ENCODE measurements at regions not wholly inside any gene's neighbourhood (a gene's known extent, or its start where the extent isn't known, plus 50 kb on each side); places are given as distances from the start of the nearest gene placed in this dataset.

- in situ Hi-C loops (cut with HindIII; ENCODE audit: low pct_ligation_motif_present, low pct_unique_long_range_greater_than_20kb, low sequenced_read_pairs) = no loop called here
- no peak for DNase-seq
These were observed 236.0 kb upstream of the SYT1 start for GRCh38 chr12:78628491-78629100.

DNA sequence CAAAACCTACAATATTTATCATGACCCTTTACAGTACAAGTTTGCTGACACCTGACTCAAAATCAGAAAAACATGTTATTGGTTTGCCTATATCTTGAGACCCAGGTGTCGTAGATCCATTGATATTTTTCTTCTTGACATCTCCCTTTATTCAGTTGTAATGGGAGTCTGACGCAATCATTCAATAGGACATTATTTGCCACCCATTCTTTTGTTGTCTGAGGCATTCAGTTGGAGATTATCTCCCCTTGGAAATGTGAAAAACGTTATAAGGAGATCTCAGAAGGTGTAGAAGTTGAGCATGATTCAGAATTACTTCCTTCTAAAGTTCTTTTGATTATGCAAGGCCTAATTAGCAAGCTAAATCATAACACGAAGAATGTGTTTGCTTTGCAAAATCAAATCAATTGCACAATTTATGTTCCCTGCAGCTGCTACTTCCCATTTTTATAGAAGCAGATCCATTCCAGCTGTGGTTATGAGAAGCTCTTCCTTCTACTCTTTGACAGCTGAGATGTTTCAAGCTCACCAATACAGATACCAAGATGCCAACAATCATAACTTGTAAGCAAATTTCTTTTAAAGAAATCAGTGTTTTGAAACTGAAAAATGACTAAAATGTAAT, 228.2 kb upstream of the SYT1 start:
- in situ Hi-C loops (cut with HindIII; ENCODE audit: low pct_ligation_motif_present, low pct_unique_long_range_greater_than_20kb, low sequenced_read_pairs) = no loop called here
- DNase-seq = no peak

DNA sequence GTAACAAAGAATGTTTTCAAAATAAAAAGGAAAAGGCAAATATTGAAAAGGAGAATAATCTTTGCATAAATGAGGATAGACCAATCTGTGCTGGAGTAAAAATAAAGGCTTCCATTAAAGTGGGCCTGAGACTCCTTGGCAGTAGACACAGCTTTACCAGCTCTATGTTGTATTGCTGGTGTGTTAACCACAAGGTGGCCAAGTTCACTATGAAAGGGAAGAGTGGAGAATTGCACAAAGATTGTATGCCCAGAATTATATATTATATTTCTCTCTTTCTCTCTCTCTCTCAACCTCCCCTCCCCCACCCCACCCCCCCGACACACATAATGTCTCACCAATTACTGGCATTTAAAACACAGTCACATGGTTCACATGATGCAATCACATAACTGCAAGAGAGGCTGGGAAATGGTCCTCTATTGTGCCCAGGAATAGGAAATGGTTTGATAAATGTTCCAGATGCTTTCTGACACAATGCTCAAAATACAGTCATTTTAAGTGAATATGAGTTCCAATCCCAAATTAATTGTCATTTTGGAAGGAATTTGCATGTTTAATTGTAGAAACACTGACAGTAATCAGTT, 222.6 kb upstream of the SYT1 start:
- in situ Hi-C loops (cut with HindIII; ENCODE audit: low pct_ligation_motif_present, low pct_unique_long_range_greater_than_20kb, low sequenced_read_pairs) = no loop called here
- DNase-seq = peak; percentile 41

- no peak for DNase-seq
- in situ Hi-C loops (cut with HindIII; ENCODE audit: low pct_ligation_motif_present, low pct_unique_long_range_greater_than_20kb, low sequenced_read_pairs) = no loop called here
These were observed 218.6 kb upstream of the SYT1 start for GRCh38 chr12:78645956-78646355.

GRCh38 chr12:78651755-78652154, 212.8 kb upstream of the SYT1 start:
- DNase-seq = no peak
- in situ Hi-C loops (cut with HindIII; ENCODE audit: low pct_ligation_motif_present, low pct_unique_long_range_greater_than_20kb, low sequenced_read_pairs) = no loop called here

DNA sequence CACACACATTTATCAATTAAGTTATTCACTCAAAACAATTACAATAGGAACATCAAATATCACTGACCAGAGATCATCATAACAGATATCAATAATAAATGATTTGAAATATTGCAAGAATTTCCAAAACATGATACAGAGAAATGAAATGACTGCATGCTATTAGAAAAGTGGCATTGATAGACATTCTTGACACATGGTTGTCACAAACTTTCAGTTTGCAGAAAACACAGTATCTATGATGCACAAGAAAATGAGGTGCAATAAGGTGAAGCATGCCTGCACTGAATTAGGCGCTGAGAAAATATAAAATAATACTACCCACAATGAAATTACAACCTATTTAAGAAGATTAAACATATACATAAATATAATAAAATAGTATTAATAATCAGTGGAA, 198.0 kb upstream of the SYT1 start:
- no peak for DNase-seq
- in situ Hi-C loops (cut with HindIII; ENCODE audit: low pct_ligation_motif_present, low pct_unique_long_range_greater_than_20kb, low sequenced_read_pairs) = no loop called here

GRCh38 chr12:78671295-78671694, 193.3 kb upstream of the SYT1 start:
- in situ Hi-C loops (cut with HindIII; ENCODE audit: low pct_ligation_motif_present, low pct_unique_long_range_greater_than_20kb, low sequenced_read_pairs) = no loop called here
- peak; percentile 92 for DNase-seq

DNA sequence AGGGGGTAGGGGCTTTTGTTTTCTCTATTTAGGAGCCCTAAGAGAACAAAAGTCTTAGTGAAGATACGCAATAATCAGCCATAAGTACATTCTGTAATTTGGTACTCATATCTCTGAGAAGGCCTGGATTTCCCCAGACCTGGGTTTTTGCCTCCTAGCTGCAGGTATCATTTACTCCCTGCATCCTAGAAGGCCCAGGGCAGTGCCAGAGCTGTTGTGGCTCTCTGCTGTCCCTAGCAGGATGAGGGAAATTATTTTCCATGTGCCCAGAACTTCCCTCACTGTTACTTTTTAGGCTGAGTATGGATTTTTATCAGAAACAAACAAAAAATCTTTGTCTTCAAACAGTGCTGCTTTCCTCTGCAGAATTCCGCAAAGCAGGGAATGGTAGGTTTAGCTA, 192.5 kb upstream of the SYT1 start:
- peak; percentile 46 for DNase-seq
- in situ Hi-C loops (cut with HindIII; ENCODE audit: low pct_ligation_motif_present, low pct_unique_long_range_greater_than_20kb, low sequenced_read_pairs) = no loop called here

- in situ Hi-C loops (cut with HindIII; ENCODE audit: low pct_ligation_motif_present, low pct_unique_long_range_greater_than_20kb, low sequenced_read_pairs) = no loop called here
- DNase-seq = peak; percentile 33
These were observed 190.1 kb upstream of the SYT1 start for GRCh38 chr12:78674311-78675090.

DNA sequence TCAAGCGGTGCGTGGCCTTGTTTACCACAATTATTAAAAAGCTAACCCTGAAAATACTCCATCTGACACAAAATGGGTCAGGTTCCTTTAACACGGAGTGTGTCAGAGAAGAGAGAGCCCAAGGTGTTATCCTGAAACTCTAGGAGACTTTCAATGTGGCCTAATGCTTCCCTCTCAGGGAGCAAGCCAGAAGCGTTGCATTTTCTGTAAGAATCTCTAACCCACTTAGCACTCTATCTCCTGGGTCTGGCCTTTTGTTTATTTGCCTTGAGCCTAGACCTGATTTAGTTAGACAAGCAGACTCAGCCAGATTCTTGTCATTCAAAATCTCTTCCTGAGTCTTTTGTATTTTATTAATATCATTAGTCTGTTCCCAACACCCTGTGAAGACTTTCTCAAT, 184.0 kb upstream of the SYT1 start:
- in situ Hi-C loops (cut with HindIII; ENCODE audit: low pct_ligation_motif_present, low pct_unique_long_range_greater_than_20kb, low sequenced_read_pairs) = no loop called here
- DNase-seq = no peak

DNA sequence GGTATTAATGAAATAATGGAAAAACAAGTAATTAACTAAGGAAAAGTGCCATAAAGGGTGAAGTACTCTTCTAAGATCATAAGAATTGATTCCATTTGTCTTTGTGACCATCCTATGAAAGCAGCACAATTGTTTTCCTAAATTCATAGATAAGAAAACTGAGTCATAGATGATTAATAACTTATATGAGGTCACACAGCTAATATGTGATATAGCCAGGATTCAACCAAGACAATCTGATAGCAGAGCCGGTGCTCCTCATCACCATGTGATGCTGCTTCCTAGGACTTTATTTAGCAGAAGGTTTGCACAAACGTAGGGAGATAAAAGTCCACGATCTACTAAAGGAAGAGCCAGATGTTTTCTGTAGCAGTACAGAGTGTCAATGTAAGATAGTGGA, 181.5 kb upstream of the SYT1 start:
- in situ Hi-C loops (cut with HindIII; ENCODE audit: low pct_ligation_motif_present, low pct_unique_long_range_greater_than_20kb, low sequenced_read_pairs) = no loop called here
- no peak for DNase-seq

DNA sequence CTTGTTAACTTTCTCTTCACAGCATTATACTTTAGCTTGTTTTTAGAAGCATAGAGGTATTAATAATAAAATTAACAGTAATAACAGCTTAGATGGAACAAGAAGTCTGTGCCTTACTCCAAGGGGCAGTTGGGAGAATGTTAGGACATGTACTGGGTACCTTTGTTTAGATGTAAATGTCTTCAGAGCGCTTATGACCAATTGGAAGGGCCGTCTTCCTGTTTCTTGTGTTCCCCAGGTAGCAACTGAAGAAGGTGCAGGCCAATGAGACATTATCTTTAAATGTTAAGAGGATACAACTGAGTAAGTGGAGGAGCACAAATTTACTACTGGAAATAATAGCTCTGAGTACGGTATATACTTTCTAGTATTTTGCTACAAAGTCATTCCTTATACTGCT, 180.9 kb upstream of the SYT1 start:
- in situ Hi-C loops (cut with HindIII; ENCODE audit: low pct_ligation_motif_present, low pct_unique_long_range_greater_than_20kb, low sequenced_read_pairs) = no loop called here
- DNase-seq = no peak

DNA sequence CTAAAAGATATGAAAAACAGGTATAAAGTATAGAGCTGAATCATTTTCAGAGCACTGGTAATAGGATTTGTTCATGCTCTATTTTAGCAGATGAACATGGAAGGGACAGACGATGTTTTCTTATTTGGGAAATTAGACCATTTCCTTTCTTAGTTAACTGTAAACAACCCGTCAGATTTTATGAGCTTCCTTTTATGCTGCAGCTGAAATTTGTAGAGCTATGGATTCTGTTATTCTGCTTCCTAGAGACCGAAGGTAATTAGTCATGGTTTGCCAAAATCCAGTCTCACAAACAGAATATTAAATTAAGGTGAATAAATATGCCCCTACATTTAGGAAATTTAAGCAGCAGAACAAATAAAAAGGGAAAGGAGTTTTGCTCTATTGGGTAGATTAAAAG, 180.2 kb upstream of the SYT1 start:
- in situ Hi-C loops (cut with HindIII; ENCODE audit: low pct_ligation_motif_present, low pct_unique_long_range_greater_than_20kb, low sequenced_read_pairs) = no loop called here
- DNase-seq = no peak

DNA sequence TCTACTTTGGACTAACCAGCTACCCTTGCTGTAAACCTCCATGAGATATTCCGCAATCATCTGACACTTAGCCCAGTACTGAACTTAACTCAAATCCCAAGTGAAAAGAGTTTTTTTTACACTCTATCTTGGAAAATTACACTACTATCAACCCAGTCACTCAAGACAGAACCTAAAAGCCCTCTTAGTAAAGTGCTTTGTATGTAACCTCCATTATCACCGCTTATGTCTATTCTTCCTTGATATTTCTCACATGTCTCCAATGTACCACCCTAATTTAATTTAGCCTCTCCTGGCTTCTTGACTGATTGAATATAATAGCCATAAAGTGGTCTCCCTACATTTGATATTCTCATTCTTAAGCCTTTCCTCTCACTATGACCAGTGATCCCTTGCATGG, 168.8 kb upstream of the SYT1 start:
- in situ Hi-C loops (cut with HindIII; ENCODE audit: low pct_ligation_motif_present, low pct_unique_long_range_greater_than_20kb, low sequenced_read_pairs) = no loop called here
- DNase-seq = no peak

- in situ Hi-C loops (cut with HindIII; ENCODE audit: low pct_ligation_motif_present, low pct_unique_long_range_greater_than_20kb, low sequenced_read_pairs) = no loop called here
- DNase-seq = no peak
These were observed 168.3 kb upstream of the SYT1 start for GRCh38 chr12:78696267-78696666.

- DNase-seq = peak; percentile 28
- in situ Hi-C loops (cut with HindIII; ENCODE audit: low pct_ligation_motif_present, low pct_unique_long_range_greater_than_20kb, low sequenced_read_pairs) = no loop called here
These were observed 166.7 kb upstream of the SYT1 start for GRCh38 chr12:78697817-78698415.

DNA sequence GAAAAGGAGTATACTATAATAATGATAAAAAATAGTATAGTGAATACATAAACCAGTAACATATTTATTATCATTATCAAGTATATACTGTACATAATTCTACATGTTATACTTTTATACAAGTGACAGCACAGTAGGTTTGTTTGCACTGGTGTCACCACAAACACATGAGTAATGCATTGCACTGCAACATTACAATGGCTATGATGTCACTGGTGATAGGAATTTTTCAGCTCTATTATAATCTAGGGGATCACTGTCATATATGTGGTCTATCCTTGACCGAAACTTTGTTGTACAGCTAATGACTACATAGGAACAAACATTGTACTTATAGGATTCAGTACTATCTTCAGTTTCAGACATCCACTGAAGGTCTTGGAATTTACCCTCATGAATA, 165.8 kb upstream of the SYT1 start:
- in situ Hi-C loops (cut with HindIII; ENCODE audit: low pct_ligation_motif_present, low pct_unique_long_range_greater_than_20kb, low sequenced_read_pairs) = no loop called here
- peak; percentile 30 for DNase-seq

DNA sequence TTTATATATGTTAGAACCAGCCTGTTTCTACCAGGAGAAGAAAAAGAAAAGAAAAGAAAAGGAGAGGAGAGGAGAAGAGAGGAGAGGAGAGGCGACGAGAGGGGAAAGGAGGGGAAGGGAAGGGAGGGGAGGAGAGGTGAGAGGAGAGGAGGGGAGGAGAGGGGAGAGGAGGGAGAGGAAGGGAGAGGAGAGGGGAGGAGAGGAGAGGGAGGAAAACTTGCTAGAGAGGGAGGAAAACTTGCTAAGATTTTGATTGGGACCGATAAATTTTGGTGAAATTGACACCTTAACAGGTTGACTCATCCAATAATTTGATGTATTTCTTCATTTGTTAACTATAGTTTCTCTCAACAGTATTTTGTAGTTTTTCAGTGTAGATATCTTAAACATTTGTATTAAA, 164.0 kb upstream of the SYT1 start:
- in situ Hi-C loops (cut with HindIII; ENCODE audit: low pct_ligation_motif_present, low pct_unique_long_range_greater_than_20kb, low sequenced_read_pairs) = no loop called here
- DNase-seq = no peak

- peak; percentile 91 for DNase-seq
- in situ Hi-C loops (cut with HindIII; ENCODE audit: low pct_ligation_motif_present, low pct_unique_long_range_greater_than_20kb, low sequenced_read_pairs) = no loop called here
These were observed 160.6 kb upstream of the SYT1 start for GRCh38 chr12:78703820-78704525.

All from ACHN (cell line).